K562 (cell line): ENCODE measurements at regions not wholly inside any gene's neighbourhood (a gene's known extent, or its start where the extent isn't known, plus 50 kb on each side); places are given as distances from the start of the nearest gene placed in this dataset.

Source experiments
- POLR2A ChIP-seq: fragments of 450-650 bp; conservative IDR thresholded peaks from 2 replicates; pipeline ENCODE4 v1.6.1; 2016
- TF ChIP-seq, protein P1 (sequence below): fragments of 200-600 bp; sonication (generic); IDR thresholded peaks from one replicate; pipeline ENCODE4 v1.6.1; 2012; ENCODE audit warnings: mild to moderate bottlenecking, low read depth, low read length, inconsistent platforms

DNA sequence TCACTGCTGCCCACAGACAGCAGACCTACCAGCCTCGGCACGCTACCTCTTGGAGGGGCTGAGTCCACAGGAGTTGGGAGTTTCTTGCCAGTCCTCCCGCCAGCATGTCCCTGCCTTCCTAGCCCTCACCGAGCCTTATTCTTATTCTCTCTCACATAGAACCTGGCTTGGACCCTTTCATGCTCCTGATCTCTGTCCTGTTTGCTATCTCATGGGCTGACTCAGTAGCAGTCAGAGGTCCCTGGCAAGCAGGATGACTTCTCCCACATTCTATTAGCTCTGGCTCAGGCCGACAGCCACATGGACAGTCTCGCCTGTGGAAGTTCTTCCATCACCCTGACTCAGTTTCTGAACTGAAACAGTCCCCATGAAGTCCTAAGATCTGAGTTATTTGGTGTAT, 79.5 kb upstream of the ADRA1D start:
- TF ChIP-seq, protein P1, sequence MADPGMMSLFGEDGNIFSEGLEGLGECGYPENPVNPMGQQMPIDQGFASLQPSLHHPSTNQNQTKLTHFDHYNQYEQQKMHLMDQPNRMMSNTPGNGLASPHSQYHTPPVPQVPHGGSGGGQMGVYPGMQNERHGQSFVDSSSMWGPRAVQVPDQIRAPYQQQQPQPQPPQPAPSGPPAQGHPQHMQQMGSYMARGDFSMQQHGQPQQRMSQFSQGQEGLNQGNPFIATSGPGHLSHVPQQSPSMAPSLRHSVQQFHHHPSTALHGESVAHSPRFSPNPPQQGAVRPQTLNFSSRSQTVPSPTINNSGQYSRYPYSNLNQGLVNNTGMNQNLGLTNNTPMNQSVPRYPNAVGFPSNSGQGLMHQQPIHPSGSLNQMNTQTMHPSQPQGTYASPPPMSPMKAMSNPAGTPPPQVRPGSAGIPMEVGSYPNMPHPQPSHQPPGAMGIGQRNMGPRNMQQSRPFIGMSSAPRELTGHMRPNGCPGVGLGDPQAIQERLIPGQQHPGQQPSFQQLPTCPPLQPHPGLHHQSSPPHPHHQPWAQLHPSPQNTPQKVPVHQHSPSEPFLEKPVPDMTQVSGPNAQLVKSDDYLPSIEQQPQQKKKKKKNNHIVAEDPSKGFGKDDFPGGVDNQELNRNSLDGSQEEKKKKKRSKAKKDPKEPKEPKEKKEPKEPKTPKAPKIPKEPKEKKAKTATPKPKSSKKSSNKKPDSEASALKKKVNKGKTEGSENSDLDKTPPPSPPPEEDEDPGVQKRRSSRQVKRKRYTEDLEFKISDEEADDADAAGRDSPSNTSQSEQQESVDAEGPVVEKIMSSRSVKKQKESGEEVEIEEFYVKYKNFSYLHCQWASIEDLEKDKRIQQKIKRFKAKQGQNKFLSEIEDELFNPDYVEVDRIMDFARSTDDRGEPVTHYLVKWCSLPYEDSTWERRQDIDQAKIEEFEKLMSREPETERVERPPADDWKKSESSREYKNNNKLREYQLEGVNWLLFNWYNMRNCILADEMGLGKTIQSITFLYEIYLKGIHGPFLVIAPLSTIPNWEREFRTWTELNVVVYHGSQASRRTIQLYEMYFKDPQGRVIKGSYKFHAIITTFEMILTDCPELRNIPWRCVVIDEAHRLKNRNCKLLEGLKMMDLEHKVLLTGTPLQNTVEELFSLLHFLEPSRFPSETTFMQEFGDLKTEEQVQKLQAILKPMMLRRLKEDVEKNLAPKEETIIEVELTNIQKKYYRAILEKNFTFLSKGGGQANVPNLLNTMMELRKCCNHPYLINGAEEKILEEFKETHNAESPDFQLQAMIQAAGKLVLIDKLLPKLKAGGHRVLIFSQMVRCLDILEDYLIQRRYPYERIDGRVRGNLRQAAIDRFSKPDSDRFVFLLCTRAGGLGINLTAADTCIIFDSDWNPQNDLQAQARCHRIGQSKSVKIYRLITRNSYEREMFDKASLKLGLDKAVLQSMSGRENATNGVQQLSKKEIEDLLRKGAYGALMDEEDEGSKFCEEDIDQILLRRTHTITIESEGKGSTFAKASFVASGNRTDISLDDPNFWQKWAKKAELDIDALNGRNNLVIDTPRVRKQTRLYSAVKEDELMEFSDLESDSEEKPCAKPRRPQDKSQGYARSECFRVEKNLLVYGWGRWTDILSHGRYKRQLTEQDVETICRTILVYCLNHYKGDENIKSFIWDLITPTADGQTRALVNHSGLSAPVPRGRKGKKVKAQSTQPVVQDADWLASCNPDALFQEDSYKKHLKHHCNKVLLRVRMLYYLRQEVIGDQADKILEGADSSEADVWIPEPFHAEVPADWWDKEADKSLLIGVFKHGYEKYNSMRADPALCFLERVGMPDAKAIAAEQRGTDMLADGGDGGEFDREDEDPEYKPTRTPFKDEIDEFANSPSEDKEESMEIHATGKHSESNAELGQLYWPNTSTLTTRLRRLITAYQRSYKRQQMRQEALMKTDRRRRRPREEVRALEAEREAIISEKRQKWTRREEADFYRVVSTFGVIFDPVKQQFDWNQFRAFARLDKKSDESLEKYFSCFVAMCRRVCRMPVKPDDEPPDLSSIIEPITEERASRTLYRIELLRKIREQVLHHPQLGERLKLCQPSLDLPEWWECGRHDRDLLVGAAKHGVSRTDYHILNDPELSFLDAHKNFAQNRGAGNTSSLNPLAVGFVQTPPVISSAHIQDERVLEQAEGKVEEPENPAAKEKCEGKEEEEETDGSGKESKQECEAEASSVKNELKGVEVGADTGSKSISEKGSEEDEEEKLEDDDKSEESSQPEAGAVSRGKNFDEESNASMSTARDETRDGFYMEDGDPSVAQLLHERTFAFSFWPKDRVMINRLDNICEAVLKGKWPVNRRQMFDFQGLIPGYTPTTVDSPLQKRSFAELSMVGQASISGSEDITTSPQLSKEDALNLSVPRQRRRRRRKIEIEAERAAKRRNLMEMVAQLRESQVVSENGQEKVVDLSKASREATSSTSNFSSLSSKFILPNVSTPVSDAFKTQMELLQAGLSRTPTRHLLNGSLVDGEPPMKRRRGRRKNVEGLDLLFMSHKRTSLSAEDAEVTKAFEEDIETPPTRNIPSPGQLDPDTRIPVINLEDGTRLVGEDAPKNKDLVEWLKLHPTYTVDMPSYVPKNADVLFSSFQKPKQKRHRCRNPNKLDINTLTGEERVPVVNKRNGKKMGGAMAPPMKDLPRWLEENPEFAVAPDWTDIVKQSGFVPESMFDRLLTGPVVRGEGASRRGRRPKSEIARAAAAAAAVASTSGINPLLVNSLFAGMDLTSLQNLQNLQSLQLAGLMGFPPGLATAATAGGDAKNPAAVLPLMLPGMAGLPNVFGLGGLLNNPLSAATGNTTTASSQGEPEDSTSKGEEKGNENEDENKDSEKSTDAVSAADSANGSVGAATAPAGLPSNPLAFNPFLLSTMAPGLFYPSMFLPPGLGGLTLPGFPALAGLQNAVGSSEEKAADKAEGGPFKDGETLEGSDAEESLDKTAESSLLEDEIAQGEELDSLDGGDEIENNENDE = no peak
- TF ChIP-seq POLR2A = no peak
